ENCODE measurements at regions not wholly inside any gene's neighbourhood (a gene's known extent, or its start where the extent isn't known, plus 50 kb on each side); places are given as distances from the start of the nearest gene placed in this dataset.

DNA sequence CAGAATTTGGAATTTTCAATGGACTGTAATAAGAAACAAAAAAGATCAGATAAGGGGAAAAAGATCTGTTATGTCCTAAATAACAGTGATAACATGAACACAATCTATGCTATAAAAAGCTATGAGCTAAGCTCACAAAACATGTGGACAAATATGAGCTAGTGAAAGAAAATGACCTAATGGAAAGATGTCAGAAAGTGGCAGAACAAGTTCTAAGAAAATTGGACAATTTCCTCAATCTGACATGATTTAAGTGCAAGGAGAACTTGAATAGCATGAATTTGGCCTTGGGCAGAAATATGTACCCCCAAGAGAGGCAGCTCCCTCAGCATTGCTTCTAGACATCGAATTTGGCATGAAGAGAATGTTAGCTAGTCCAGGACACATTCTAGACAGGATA, 212.0 kb upstream of the PGR start:
- Histone ChIP-seq H3K27ac (peak overlapping the region; percentile 59 to 76), H3K27me3 (no peaks in the 10 kb centered on the region), H3K4me3 (no peak overlapping the region), H3K9me3 (no peaks in the 10 kb centered on the region), H3K4me1 (peaks cover 0 to 11% of the 10 kb centered on the region in 2 donors), H3K36me3 (no peaks in the 10 kb centered on the region)
- DNase-seq (ENCODE audit: low spot score in 2 of 2): no peak
- intact Hi-C loops (cut with DNase I): loop anchor here (5.0 kb wide), 1 partner anchor 101 kb away; no protein-coding TSS in a partner anchor
- no peak for TF ChIP-seq CTCF (IDR thresholded peaks at IDR 0.05)

DNA sequence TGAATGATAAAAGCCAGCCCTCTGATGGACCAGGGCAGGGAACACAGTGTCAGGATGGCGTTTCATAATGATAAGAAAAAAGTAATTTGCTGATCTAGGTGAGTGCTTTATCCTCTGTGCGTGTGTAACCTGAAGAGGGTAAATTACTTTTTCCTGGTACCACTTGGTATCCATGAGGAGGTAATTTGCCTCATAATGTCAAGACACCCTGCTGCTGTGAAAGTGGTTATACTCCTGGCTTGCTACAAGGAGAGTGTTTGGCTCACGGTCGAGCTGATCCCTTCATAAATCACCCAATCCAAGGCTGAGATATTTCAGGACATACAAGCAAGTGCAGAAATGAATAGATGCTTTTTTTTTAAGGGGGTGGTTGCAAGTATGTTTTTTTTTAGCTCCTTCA, 207.2 kb upstream of the PGR start:
- Histone ChIP-seq H3K9me3 (no peaks in the 10 kb centered on the region), H3K4me3 (no peak overlapping the region), H3K27me3 (no peaks in the 10 kb centered on the region), H3K27ac (peak overlapping the region; percentile 14 to 45), H3K36me3 (no peaks in the 10 kb centered on the region), H3K4me1 (peaks cover 0 to 11% of the 10 kb centered on the region in 2 donors)
- TF ChIP-seq CTCF (IDR thresholded peaks at IDR 0.05): no peak
- DNase-seq (ENCODE audit: low spot score in 2 of 2): no peak
- intact Hi-C loops (cut with DNase I): loop anchor here (5.0 kb wide), 1 partner anchor 210 kb away; the partner anchor contains the start of gene PGR

GRCh38 chr11:101336155-101336554, 206.5 kb upstream of the PGR start:
- Histone ChIP-seq H3K27ac (peak overlapping the region in 1 of 2 donors; percentile 14), H3K4me1 (peaks cover 0 to 10% of the 10 kb centered on the region in 2 donors), H3K27me3 (no peaks in the 10 kb centered on the region), H3K36me3 (no peaks in the 10 kb centered on the region), H3K9me3 (no peaks in the 10 kb centered on the region), H3K4me3 (no peak overlapping the region)
- intact Hi-C loops (cut with DNase I): loop anchor here (5.0 kb wide), 1 partner anchor 209 kb away; the partner anchor contains the start of gene PGR
- DNase-seq (ENCODE audit: low spot score in 2 of 2): no peak
- TF ChIP-seq CTCF (IDR thresholded peaks at IDR 0.05): no peak

DNA sequence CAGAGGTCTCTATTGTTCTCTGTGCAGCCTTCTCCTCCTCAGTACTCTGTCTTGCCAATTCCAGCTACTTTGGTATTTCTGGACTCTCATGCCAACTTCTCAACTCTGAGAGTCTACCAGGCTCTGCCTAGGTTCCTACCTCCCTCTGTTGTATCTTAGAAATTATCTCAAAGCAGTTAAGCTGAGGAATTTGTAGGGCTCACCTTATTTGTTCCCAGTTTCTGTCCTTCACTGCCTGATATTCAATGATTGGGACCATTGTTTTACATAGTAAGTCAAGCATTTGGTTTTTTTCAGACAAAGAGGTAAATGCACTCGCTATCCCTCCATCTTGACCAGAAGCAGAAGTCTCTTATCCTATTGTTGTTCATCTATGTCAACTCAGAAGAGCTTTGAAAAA, 205.0 kb upstream of the PGR start:
- Histone ChIP-seq H3K4me1 (peaks cover 0 to 4% of the 10 kb centered on the region in 2 donors), H3K9me3 (no peaks in the 10 kb centered on the region), H3K4me3 (no peak overlapping the region), H3K27ac (no peak overlapping the region), H3K36me3 (no peaks in the 10 kb centered on the region), H3K27me3 (no peaks in the 10 kb centered on the region)
- TF ChIP-seq CTCF (IDR thresholded peaks at IDR 0.05): no peak
- DNase-seq (ENCODE audit: low spot score in 2 of 2): no peak
- intact Hi-C loops (cut with DNase I): no loop called here

DNA sequence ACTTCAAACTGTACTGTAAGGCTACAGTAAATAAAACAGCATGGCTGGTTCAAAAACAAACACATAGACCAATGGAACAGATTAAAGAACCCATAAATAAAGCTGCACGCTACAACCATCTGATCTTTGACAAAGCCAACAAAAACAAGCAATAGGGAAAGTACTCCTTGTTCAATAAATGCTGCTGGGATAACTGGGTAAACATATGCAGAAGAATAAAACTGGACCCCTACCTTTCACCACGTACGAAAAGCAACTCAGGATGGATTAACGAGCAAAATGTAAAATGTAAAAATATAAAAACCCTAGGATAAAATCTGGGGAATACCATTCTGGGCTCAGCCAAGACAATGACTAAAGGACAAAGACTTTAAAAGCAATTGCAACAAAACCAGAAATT, 201.8 kb upstream of the PGR start:
- Histone ChIP-seq H3K9me3 (no peaks in the 10 kb centered on the region), H3K27ac (no peak overlapping the region), H3K27me3 (no peaks in the 10 kb centered on the region), H3K4me3 (no peak overlapping the region), H3K4me1 (peaks cover 0 to under 1% of the 10 kb centered on the region in 2 donors), H3K36me3 (no peaks in the 10 kb centered on the region)
- intact Hi-C loops (cut with DNase I): no loop called here
- no peak for DNase-seq (ENCODE audit: low spot score in 2 of 2)
- TF ChIP-seq CTCF (IDR thresholded peaks at IDR 0.05): no peak

DNA sequence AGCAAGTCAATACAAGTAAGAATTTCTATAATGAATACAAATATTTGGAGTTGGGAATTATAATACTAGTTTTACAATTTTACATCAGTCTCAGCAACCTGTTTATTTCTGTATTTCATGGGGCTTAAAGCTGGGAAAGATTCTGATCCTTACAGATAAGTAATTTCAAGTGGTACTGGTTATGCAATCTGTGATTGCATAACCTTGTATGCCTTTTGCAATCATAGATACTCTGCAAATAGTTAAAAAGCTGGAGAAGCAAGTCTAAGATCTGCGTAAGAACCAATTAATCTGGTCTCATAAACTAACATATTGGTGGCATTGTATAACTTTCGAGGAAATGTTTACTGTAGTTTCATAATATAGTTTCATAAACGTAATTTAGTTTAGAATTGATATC, 198.3 kb upstream of the PGR start:
- peaks cover 0 to 8% of the 10 kb centered on the region in 2 donors for H3K4me1 ChIP-seq
- no peak overlapping the region for H3K27ac ChIP-seq
- no peaks in the 10 kb centered on the region for H3K36me3 ChIP-seq
- intact Hi-C loops (cut with DNase I): no loop called here
- no peaks in the 10 kb centered on the region for H3K9me3 ChIP-seq
- no peak for TF ChIP-seq CTCF (IDR thresholded peaks at IDR 0.05)
- no peak for DNase-seq (ENCODE audit: low spot score in 2 of 2)
- no peak overlapping the region for H3K4me3 ChIP-seq
- H3K27me3 ChIP-seq: no peaks in the 10 kb centered on the region
